Upper lobe of left lung (tissue), 6 donors: ENCODE measurements at regions not wholly inside any gene's neighbourhood (a gene's known extent, or its start where the extent isn't known, plus 50 kb on each side); places are given as distances from the start of the nearest gene placed in this dataset.

ENCODE experiments used
- ATAC-seq, 2 donors: fragments of 200-7000 bp; cut with Tn5 transposase; one replicate each; pipeline ENCODE4 v1.9.1; 2022; ENCODE audit warnings: mild to moderate bottlenecking in 2 of 2, moderate library complexity in 2 of 2; ENCODE audit not compliant: low FRiP score in 2 of 2
- DNase-seq, 2 donors: peaks; one replicate each; pipeline ENCODE4 v3.0.0-alpha.2; 2019 to 2020
- H3K27ac ChIP-seq, 4 donors: fragments of 200-600 bp; sonication (generic); one replicate each; pipeline ENCODE4 v1.5.1; 2016 to 2019
- H3K27me3 ChIP-seq, 4 donors: fragments of 200-600 bp; sonication (generic); one replicate each; pipeline ENCODE4 v1.5.1; 2017 to 2019
- H3K36me3 ChIP-seq, 4 donors: fragments of 200-600 bp; sonication (generic); one replicate each; pipeline ENCODE4 v1.5.1; 2016 to 2019
- H3K4me1 ChIP-seq, 4 donors: fragments of 200-600 bp; sonication (generic); one replicate each; pipeline ENCODE4 v1.5.1; 2018 to 2019
- H3K4me3 ChIP-seq, 4 donors: fragments of 200-600 bp; sonication (generic); one replicate each; pipeline ENCODE4 v1.5.1; 2017 to 2019; ENCODE audit warnings: mild to moderate bottlenecking in 2 of 4, moderate library complexity in 1 of 4
- H3K9me3 ChIP-seq, 4 donors: fragments of 200-600 bp; sonication (generic); one replicate each; pipeline ENCODE4 v1.5.1; 2018 to 2019
- EP300 ChIP-seq, 4 donors: sonication (generic); formaldehyde crosslinking; IDR thresholded peaks; one replicate each; pipeline ENCODE4 v1.5.1; 2017; ENCODE audit warnings: antibody characterized with exemption in 4 of 4, control low read depth in 2 of 4
- POLR2A ChIP-seq, 4 donors: fragments of 450-650 bp; IDR thresholded peaks; one replicate each; pipeline ENCODE4 v1.5.1; 2016 to 2017; ENCODE audit warnings: antibody characterized with exemption in 4 of 4, mild to moderate bottlenecking in 2 of 4
- POLR2AphosphoS5 ChIP-seq, 2 donors: sonication (generic); formaldehyde crosslinking; IDR thresholded peaks; one replicate each; pipeline ENCODE4 v1.5.1; 2017; ENCODE audit warnings: antibody characterized with exemption in 2 of 2
- WGBS, 2 donors: methylation state at CpG; one replicate each; pipeline ENCODE4 v1.1.5; 2017 to 2018; 5-methylcytosine and 5-hydroxymethylcytosine counted together
- TF ChIP-seq, protein P1 (sequence below), 6 experiments: fragments of 450-650 bp in 4 of 6; fragments of 200-600 bp in 2 of 6; sonication (generic) in 2 of 6; IDR thresholded peaks; one replicate each; pipeline ENCODE4 v1.5.1; 2016 to 2019; ENCODE audit warnings: antibody characterized with exemption in 6 of 6
- donor health status: DM: no; HTN: no; CAD: no; lungs with moderate emphysema.
- donor health status: DM: no; HTN: yes; CAD: no; lungs with severe emphysema.

DNA sequence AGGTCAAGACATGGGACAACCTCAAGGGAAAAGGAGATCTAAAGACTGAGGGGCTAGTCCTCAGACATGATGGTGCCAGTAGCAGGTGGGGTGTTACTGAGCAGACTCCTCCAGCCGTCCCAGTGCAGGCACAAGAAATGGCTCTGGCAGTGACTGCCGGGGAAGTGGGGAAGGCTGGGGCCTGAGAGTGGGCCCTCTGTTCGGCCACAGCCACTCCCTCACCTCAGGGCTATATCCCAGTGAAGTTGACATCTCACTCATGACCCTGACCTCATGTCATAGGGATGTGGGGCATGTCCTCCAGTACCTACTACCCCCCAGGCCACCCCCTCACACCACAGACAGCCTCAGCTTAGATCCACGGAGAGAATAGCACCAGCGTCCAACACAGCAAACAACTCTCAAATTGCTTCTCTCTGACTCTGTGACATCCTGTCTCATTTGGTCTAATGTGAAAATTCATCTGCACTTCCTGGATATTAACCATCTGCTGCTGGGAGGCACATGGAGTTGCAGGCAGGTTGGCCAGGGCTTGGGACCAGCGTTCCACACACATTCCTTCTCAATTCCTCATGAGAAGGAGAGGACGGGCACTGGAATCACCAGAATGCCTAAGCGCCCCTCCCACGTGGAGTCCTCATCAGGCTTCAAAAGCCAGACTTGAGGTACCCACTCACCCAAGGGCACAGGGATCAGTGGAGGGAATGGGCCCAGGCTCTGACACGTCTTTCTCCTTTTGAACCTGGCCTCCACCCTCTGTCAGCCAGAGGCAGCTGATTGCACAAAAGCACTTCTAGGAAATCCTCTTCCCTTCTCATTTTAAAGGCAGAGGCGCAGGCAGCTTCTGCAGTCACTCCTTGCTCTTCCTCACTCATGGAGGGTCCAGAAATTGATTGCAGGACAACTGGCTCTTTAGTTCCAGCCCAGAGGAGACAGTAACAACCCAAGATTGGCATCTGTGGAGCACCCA, 163.6 kb upstream of the CST7 start:
- 68 to 75% methylated on average over 7 to 11 of the region's 11 CpGs for WGBS, 2 donors
- no peak overlapping the region for H3K27ac ChIP-seq
- peaks cover 10 to 15% (median 11%) of the 10 kb centered on the region in 4 donors for H3K4me1 ChIP-seq
- TF ChIP-seq POLR2AphosphoS5 (IDR thresholded peaks at IDR 0.05) (no peak), EP300 (IDR thresholded peaks at IDR 0.05) (no peak), POLR2A (IDR thresholded peaks at IDR 0.05) (no peak)
- TF ChIP-seq, protein P1, sequence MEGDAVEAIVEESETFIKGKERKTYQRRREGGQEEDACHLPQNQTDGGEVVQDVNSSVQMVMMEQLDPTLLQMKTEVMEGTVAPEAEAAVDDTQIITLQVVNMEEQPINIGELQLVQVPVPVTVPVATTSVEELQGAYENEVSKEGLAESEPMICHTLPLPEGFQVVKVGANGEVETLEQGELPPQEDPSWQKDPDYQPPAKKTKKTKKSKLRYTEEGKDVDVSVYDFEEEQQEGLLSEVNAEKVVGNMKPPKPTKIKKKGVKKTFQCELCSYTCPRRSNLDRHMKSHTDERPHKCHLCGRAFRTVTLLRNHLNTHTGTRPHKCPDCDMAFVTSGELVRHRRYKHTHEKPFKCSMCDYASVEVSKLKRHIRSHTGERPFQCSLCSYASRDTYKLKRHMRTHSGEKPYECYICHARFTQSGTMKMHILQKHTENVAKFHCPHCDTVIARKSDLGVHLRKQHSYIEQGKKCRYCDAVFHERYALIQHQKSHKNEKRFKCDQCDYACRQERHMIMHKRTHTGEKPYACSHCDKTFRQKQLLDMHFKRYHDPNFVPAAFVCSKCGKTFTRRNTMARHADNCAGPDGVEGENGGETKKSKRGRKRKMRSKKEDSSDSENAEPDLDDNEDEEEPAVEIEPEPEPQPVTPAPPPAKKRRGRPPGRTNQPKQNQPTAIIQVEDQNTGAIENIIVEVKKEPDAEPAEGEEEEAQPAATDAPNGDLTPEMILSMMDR (IDR thresholded peaks at IDR 0.05) = no peak
- no peak overlapping the region for H3K4me3 ChIP-seq
- DNase-seq = no peak
- H3K36me3 ChIP-seq = no peaks in the 10 kb centered on the region
- ATAC-seq = no peak
- no peaks in the 10 kb centered on the region for H3K9me3 ChIP-seq
- H3K27me3 ChIP-seq = no peaks in the 10 kb centered on the region

DNA sequence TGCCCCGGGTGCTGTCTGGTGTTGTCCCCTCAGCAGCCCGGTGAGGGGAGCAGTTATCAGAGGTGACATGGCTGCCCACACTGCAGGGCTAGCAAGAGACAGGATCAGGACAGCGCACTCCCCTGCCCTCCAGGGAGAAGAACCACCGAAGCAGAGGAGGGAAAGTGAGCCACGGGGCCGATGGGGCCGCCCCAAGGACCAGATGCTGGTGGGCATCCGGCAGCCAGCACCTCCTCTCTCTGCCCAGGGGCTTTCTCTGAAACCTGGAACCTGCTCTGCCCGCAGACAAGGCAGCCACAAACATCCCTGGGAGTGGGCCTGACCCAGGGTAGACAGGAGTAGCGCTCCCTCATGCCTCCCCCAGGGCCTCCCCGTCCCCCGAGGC, 163.0 kb upstream of the CST7 start:
- H3K4me1 ChIP-seq = peaks cover 10 to 15% (median 11%) of the 10 kb centered on the region in 4 donors
- no peak overlapping the region for H3K27ac ChIP-seq
- ATAC-seq (no peak), DNase-seq (peak in 1 of 2 donors; percentile 69)
- no peak overlapping the region for H3K4me3 ChIP-seq
- no peaks in the 10 kb centered on the region for H3K36me3 ChIP-seq
- H3K9me3 ChIP-seq = no peaks in the 10 kb centered on the region
- WGBS, 2 donors = 91 to 100% methylated on average over 2 to 11 of the region's 12 CpGs
- H3K27me3 ChIP-seq = no peaks in the 10 kb centered on the region
- TF ChIP-seq, protein P1 (IDR thresholded peaks at IDR 0.05) = no peak
- TF ChIP-seq POLR2A (IDR thresholded peaks at IDR 0.05) (no peak), EP300 (IDR thresholded peaks at IDR 0.05) (no peak), POLR2AphosphoS5 (IDR thresholded peaks at IDR 0.05) (no peak)

DNA sequence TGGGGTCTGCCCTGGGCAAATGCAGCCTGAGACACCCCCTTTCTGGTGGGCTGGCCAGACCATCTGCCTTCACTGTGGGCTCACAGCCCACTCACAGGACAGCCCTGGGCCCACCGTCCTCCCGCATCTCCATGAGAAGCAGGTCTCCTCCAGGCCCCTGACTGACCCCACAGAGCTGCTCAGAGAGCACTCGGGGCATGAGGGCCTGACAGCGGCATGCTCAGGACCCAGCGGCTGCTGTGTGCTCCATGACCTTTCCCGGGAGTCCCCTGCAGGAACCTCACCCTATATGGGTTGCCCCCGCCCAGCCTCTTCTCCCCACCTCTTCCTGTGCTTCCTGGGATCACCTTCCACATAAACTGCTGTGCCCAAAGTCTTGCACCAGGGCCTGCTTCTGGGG, 162.4 kb upstream of the CST7 start:
- H3K27ac ChIP-seq = no peak overlapping the region
- TF ChIP-seq POLR2AphosphoS5 (IDR thresholded peaks at IDR 0.05) (no peak), POLR2A (IDR thresholded peaks at IDR 0.05) (no peak), EP300 (IDR thresholded peaks at IDR 0.05) (no peak)
- TF ChIP-seq, protein P1 (IDR thresholded peaks at IDR 0.05) = no peak
- no peak for ATAC-seq
- 95 to 100% methylated on average over 1 to 7 of the region's 7 CpGs for WGBS, 2 donors
- no peaks in the 10 kb centered on the region for H3K9me3 ChIP-seq
- H3K27me3 ChIP-seq = no peaks in the 10 kb centered on the region
- no peak overlapping the region for H3K4me3 ChIP-seq
- peaks cover 10 to 15% (median 11%) of the 10 kb centered on the region in 4 donors for H3K4me1 ChIP-seq
- no peaks in the 10 kb centered on the region for H3K36me3 ChIP-seq
- DNase-seq = peak in 1 of 2 donors; percentile 41

DNA sequence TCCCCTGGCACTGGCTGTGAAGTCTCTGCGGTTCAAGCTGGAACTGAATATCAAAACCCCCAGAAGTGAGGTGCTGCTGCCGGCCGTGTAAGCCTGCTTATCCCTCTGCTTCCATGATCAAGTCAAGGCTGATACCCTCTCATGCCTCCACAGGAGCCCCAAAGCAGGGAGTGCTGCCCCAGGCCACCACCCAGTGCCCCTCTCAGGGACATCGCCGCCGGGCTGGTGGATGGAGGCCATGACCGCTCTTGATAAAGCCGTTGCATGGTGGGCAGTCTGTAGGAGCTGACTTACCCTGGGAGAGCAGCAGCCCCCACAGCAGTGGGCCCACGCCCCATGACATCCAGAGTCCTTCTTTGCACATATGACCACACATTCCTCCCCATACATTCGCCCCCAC, 162.0 kb upstream of the CST7 start:
- ATAC-seq = no peak
- Histone ChIP-seq H3K4me1 (peaks cover 10 to 15% (median 11%) of the 10 kb centered on the region in 4 donors), H3K4me3 (no peak overlapping the region), H3K27ac (no peak overlapping the region), H3K9me3 (no peaks in the 10 kb centered on the region), H3K36me3 (no peaks in the 10 kb centered on the region), H3K27me3 (no peaks in the 10 kb centered on the region)
- peak in 1 of 2 donors; percentile 48 for DNase-seq
- WGBS, 2 donors = 92 to 93% methylated on average over 2 to 10 of the region's 10 CpGs
- TF ChIP-seq POLR2A (IDR thresholded peaks at IDR 0.05) (no peak), EP300 (IDR thresholded peaks at IDR 0.05) (no peak), POLR2AphosphoS5 (IDR thresholded peaks at IDR 0.05) (no peak)
- TF ChIP-seq, protein P1 (IDR thresholded peaks at IDR 0.05) = no peak
